ENCODE measurements at regions not wholly inside any gene's neighbourhood (a gene's known extent, or its start where the extent isn't known, plus 50 kb on each side); places are given as distances from the start of the nearest gene placed in this dataset.
A peak's percentile ranks its signal among the peaks of the same experiment; 100 is the strongest.

DNA sequence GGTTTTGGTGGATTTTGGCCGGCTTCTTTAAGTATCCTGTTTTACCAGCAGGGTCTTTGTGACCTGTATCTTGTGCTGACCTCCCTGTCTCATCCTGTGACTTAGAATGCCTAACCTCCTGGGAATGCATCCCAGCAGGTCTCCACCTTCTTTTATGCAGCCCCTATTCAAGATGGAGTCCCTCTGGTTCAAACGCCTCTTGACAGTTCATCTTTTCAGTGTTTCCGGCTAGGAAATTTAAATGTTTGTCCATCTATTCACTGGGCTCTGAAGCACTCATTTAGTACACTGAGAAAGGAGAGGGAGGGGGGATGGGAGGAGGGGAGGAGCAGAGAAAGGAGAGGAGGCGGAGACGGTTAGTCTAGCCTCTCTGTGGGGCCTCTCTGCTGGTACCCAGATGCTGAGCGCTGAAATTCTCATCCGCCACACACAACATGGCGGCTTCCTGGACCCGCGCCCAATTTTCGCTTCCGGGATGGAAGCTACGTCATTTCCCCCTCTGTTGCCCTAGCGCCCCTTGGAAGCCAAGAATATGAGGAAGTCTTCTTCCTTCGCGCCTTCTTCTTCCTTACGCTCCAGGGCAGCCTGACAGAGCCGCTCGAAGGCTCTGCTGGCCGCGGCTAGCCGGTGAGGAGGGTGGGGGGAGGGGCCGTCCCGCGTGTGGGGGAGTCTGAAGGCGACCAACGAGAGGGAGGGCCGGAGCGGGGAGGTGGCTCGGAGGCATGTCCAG is 69.0 kb upstream of the SYT13 start:
- Histone ChIP-seq H3K36me3 (ENCODE audit: insufficient read depth, low read length) (no peaks in the 10 kb centered on the region), H4K20me1 (ENCODE audit: insufficient read depth, low read length) (no peaks in the 10 kb centered on the region), H3K9me3 (ENCODE audit: low read length) (no peaks in the 10 kb centered on the region), H3K4me2 (ENCODE audit: low read length) (peak overlapping the region; percentile 73), H3K79me2 (ENCODE audit: insufficient read depth, low read depth, low read length) (no peaks in the 10 kb centered on the region), H3K27ac (ENCODE audit: low read depth, low read length, poor library complexity, severe bottlenecking) (no peak overlapping the region), H2AFZ (ENCODE audit: low read length) (peak overlapping the region; percentile 94), H3K9me2 (ENCODE audit: insufficient read depth, low read length) (no peaks in the 10 kb centered on the region), H3K4me3 (ENCODE audit: low read depth, low read length, poor library complexity, severe bottlenecking) (peak overlapping the region; percentile 67), H3K4me1 (ENCODE audit: insufficient read depth, low read length, poor library complexity, severe bottlenecking) (peaks cover 4% of the 10 kb centered on the region)
- intact Hi-C loops (cut with micrococcal nuclease; ENCODE audit: unreplicated experiment), result no loop called here
- no TSS peak for BruUV-seq (replicated peaks)
- peak; percentile 87 for DNase-seq (ENCODE audit: low spot score)
- ChIA-PET POLR2A (no interaction called here), CTCF (ENCODE audit: unreplicated experiment) (interaction anchor here (0.5 to 0.6 kb wide), 2 partner anchors 26 to 398 kb away, joined by 3 read pairs; no protein-coding TSS in a partner anchor)
- TF ChIP-seq, protein P1, sequence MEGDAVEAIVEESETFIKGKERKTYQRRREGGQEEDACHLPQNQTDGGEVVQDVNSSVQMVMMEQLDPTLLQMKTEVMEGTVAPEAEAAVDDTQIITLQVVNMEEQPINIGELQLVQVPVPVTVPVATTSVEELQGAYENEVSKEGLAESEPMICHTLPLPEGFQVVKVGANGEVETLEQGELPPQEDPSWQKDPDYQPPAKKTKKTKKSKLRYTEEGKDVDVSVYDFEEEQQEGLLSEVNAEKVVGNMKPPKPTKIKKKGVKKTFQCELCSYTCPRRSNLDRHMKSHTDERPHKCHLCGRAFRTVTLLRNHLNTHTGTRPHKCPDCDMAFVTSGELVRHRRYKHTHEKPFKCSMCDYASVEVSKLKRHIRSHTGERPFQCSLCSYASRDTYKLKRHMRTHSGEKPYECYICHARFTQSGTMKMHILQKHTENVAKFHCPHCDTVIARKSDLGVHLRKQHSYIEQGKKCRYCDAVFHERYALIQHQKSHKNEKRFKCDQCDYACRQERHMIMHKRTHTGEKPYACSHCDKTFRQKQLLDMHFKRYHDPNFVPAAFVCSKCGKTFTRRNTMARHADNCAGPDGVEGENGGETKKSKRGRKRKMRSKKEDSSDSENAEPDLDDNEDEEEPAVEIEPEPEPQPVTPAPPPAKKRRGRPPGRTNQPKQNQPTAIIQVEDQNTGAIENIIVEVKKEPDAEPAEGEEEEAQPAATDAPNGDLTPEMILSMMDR (conservative IDR thresholded peaks at IDR 0.05; ENCODE audit: low read length), result no peak
- no peak for TF ChIP-seq EZH2phosphoT487 (IDR thresholded peaks at IDR 0.05; ENCODE audit: borderline replicate concordance, low read depth, low read length)

DNA sequence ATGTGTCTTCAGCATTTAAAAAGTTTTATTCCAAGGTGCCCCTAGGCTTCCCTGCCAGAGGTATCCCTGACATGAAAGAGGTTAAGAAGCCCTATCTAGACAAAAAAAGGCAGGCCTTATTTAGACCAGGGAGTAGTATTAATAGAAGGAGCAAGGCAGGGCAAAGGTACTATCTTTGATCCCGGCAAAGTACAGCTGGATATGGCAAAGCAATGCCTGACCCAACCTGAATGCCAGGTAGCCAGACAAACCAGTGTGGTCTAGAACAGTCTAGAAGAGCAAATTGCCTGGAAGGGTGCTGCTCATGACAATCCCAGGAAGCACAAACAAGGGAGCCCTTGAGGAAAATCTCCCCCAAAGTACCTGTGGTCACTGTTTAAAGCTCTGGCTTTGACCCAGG is 62.6 kb upstream of the SYT13 start:
- Histone ChIP-seq H4K20me1 (ENCODE audit: insufficient read depth, low read length) (no peaks in the 10 kb centered on the region), H3K36me3 (ENCODE audit: insufficient read depth, low read length) (no peaks in the 10 kb centered on the region), H3K4me2 (ENCODE audit: low read length) (no peak overlapping the region), H3K4me1 (ENCODE audit: insufficient read depth, low read length, poor library complexity, severe bottlenecking) (no peaks in the 10 kb centered on the region), H2AFZ (ENCODE audit: low read length) (no peak overlapping the region), H3K79me2 (ENCODE audit: insufficient read depth, low read depth, low read length) (no peaks in the 10 kb centered on the region), H3K9me3 (ENCODE audit: low read length) (no peaks in the 10 kb centered on the region), H3K4me3 (ENCODE audit: low read depth, low read length, poor library complexity, severe bottlenecking) (no peak overlapping the region), H3K9me2 (ENCODE audit: insufficient read depth, low read length) (no peaks in the 10 kb centered on the region), H3K27ac (ENCODE audit: low read depth, low read length, poor library complexity, severe bottlenecking) (no peak overlapping the region)
- no TSS peak for BruUV-seq (replicated peaks)
- TF ChIP-seq, protein P1 (conservative IDR thresholded peaks at IDR 0.05; ENCODE audit: low read length), result no peak
- no peak for TF ChIP-seq EZH2phosphoT487 (IDR thresholded peaks at IDR 0.05; ENCODE audit: borderline replicate concordance, low read depth, low read length)
- DNase-seq (ENCODE audit: low spot score), result no peak
- POLR2A ChIA-PET, result no interaction called here
- intact Hi-C loops (cut with micrococcal nuclease; ENCODE audit: unreplicated experiment), result no loop called here
- CTCF ChIA-PET (ENCODE audit: unreplicated experiment), result no interaction called here

DNA sequence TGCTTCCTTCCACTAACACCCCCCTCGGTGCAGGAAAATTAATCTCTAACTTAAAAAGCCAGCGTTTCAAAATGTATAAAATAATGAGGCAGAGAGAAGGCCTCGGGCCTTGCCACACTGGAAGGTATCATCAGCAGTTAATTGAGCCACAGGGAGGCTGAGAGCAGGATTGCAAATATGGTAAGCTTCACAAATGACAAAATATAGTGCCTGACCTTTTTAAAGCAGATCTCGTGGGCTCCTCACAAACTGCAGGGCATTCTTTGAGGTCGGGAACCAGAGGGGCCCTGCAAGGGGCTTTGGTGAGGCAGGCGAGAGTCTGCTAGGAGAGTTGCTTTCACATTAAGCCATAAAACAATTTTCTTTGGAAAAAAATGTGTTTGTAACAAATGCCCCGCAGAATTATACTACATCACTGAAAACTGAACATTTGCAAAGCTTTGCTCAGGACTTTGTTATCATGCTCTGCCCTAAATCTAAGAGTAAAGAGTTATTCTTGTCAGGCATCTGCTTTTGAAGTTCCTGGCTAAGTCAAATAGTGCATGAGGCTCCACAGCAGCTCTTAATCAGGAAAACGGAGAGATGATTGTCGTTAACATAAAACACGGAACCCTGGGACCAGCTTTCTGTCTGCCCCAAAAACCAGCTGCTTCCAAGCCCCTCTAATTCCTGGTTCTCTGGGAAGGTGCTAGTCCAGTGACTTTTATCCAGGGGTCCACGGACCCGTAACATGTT is 61.4 kb upstream of the SYT13 start:
- no peak overlapping the region for H2AFZ ChIP-seq (ENCODE audit: low read length)
- TF ChIP-seq EZH2phosphoT487 (IDR thresholded peaks at IDR 0.05; ENCODE audit: borderline replicate concordance, low read depth, low read length), result no peak
- TF ChIP-seq, protein P1 (conservative IDR thresholded peaks at IDR 0.05; ENCODE audit: low read length), result no peak
- no peaks in the 10 kb centered on the region for H3K4me1 ChIP-seq (ENCODE audit: insufficient read depth, low read length, poor library complexity, severe bottlenecking)
- intact Hi-C loops (cut with micrococcal nuclease; ENCODE audit: unreplicated experiment), result no loop called here
- CTCF ChIA-PET (ENCODE audit: unreplicated experiment), result no interaction called here
- H3K4me2 ChIP-seq (ENCODE audit: low read length), result no peak overlapping the region
- no peaks in the 10 kb centered on the region for H3K9me3 ChIP-seq (ENCODE audit: low read length)
- BruUV-seq (replicated peaks), result no TSS peak
- no peak for DNase-seq (ENCODE audit: low spot score)
- H3K79me2 ChIP-seq (ENCODE audit: insufficient read depth, low read depth, low read length), result no peaks in the 10 kb centered on the region
- H4K20me1 ChIP-seq (ENCODE audit: insufficient read depth, low read length), result no peaks in the 10 kb centered on the region
- POLR2A ChIA-PET, result no interaction called here
- no peak overlapping the region for H3K4me3 ChIP-seq (ENCODE audit: low read depth, low read length, poor library complexity, severe bottlenecking)
- H3K9me2 ChIP-seq (ENCODE audit: insufficient read depth, low read length), result no peaks in the 10 kb centered on the region
- no peaks in the 10 kb centered on the region for H3K36me3 ChIP-seq (ENCODE audit: insufficient read depth, low read length)
- H3K27ac ChIP-seq (ENCODE audit: low read depth, low read length, poor library complexity, severe bottlenecking), result no peak overlapping the region
